ENCODE measurements at regions not wholly inside any gene's neighbourhood (a gene's known extent, or its start where the extent isn't known, plus 50 kb on each side); places are given as distances from the start of the nearest gene placed in this dataset.

DNA sequence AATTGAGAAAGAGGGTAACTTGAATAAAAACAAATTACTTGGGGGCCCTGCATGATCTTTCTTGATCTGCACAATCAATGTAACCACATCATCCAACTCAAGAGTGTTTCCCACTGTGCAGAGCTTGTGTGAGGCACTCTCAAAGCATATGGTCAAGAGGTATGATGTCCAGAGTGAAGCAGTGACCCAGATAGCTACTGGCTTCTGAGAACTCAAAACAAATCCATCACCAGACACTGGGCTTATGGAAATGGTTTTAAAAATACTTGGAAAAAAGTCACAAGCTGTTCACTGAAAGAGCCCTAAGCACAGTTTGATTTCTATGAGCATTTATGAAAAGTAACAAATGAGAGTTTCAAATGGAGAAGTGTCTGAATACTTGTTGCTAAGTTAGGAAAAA lies 361.0 kb downstream of the GRXCR1 start:
- TF ChIP-seq, protein P1, sequence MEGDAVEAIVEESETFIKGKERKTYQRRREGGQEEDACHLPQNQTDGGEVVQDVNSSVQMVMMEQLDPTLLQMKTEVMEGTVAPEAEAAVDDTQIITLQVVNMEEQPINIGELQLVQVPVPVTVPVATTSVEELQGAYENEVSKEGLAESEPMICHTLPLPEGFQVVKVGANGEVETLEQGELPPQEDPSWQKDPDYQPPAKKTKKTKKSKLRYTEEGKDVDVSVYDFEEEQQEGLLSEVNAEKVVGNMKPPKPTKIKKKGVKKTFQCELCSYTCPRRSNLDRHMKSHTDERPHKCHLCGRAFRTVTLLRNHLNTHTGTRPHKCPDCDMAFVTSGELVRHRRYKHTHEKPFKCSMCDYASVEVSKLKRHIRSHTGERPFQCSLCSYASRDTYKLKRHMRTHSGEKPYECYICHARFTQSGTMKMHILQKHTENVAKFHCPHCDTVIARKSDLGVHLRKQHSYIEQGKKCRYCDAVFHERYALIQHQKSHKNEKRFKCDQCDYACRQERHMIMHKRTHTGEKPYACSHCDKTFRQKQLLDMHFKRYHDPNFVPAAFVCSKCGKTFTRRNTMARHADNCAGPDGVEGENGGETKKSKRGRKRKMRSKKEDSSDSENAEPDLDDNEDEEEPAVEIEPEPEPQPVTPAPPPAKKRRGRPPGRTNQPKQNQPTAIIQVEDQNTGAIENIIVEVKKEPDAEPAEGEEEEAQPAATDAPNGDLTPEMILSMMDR (IDR thresholded peaks at IDR 0.05; ENCODE audit: borderline replicate concordance, control extremely low read depth, extremely low read depth, insufficient read depth, missing control alignments), result no peak
- no peak for DNase-seq (ENCODE audit: low spot score)
- in situ Hi-C loops (cut with MboI; ENCODE audit: low sequenced_read_pairs, unreplicated experiment), result no loop called here

DNA sequence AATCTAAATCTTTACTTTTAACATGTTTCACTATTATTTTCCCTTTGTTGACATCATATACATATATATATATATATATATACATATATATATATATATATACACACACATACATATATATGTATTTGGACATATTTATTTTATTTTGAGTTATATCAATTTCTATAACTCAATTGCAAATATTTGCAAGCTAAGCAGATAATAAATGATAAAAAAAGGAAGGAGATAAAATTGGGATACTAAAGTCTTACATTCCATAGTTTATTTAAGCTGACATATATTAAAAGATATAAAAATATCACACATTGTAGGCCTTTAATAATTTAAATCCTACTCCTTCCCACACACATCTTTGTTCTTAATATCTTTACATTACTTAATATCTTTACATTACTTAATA lies 372.2 kb downstream of the GRXCR1 start:
- in situ Hi-C loops (cut with MboI; ENCODE audit: low sequenced_read_pairs, unreplicated experiment), result no loop called here
- DNase-seq (ENCODE audit: low spot score), result no peak
- TF ChIP-seq, protein P1 (IDR thresholded peaks at IDR 0.05; ENCODE audit: borderline replicate concordance, control extremely low read depth, extremely low read depth, insufficient read depth, missing control alignments), result no peak

DNA sequence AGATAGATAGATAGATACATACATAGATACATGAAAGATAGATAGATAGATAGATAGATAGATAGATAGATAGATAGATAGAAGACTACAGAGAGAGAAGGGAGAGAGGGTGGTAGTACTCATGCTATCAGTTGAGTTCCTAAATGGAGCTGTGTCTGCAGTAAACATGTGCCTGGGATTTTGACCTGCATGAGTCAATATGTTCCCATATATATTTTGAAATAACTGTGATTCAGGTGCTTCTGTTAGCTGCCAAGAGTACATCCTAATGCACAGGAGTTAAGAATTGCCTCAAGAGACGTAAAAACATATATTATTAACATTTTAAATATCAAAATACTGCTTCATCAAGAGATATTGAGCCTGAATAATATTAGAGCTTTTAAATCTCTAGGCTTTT lies 379.4 kb downstream of the GRXCR1 start:
- in situ Hi-C loops (cut with MboI; ENCODE audit: low sequenced_read_pairs, unreplicated experiment), result no loop called here
- no peak for DNase-seq (ENCODE audit: low spot score)
- TF ChIP-seq, protein P1 (IDR thresholded peaks at IDR 0.05; ENCODE audit: borderline replicate concordance, control extremely low read depth, extremely low read depth, insufficient read depth, missing control alignments), result no peak

- in situ Hi-C loops (cut with MboI; ENCODE audit: low sequenced_read_pairs, unreplicated experiment), result no loop called here
- no peak for DNase-seq (ENCODE audit: low spot score)
- TF ChIP-seq, protein P1 (IDR thresholded peaks at IDR 0.05; ENCODE audit: borderline replicate concordance, control extremely low read depth, extremely low read depth, insufficient read depth, missing control alignments), result no peak
These were observed 381.9 kb downstream of the GRXCR1 start for GRCh38 chr4:43274376-43274775.

GRCh38 chr4:43275779-43276178 lies 383.3 kb downstream of the GRXCR1 start:
- peak; percentile 5 for DNase-seq (ENCODE audit: low spot score)
- TF ChIP-seq, protein P1 (IDR thresholded peaks at IDR 0.05; ENCODE audit: borderline replicate concordance, control extremely low read depth, extremely low read depth, insufficient read depth, missing control alignments), result no peak
- in situ Hi-C loops (cut with MboI; ENCODE audit: low sequenced_read_pairs, unreplicated experiment), result no loop called here

GRCh38 chr4:43276321-43276720 lies 383.8 kb downstream of the GRXCR1 start:
- in situ Hi-C loops (cut with MboI; ENCODE audit: low sequenced_read_pairs, unreplicated experiment), result no loop called here
- DNase-seq (ENCODE audit: low spot score), result no peak
- TF ChIP-seq, protein P1 (IDR thresholded peaks at IDR 0.05; ENCODE audit: borderline replicate concordance, control extremely low read depth, extremely low read depth, insufficient read depth, missing control alignments), result no peak

DNA sequence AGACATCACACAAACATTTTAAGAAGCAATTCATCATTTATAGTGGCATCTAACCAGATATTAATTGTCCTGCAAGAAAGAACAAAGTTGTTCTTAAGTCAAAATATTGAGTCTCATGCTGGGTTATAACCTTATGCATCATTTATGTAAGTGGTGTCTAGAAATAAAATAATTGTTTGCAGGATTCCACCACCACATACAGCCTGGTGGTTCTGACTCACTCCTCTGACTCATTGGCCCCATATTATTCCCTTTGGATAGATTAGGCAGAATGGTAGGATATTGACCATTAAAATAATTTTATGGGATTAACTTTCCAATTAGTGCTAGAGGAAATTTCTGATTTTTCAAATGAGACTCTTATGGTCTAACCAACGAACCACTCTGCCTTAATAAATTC lies 384.5 kb downstream of the GRXCR1 start:
- TF ChIP-seq, protein P1 (IDR thresholded peaks at IDR 0.05; ENCODE audit: borderline replicate concordance, control extremely low read depth, extremely low read depth, insufficient read depth, missing control alignments), result no peak
- DNase-seq (ENCODE audit: low spot score), result no peak
- in situ Hi-C loops (cut with MboI; ENCODE audit: low sequenced_read_pairs, unreplicated experiment), result no loop called here

Data from GM13976 (cell line).